Globus pallidus (tissue), 1 donor: ENCODE measurements at regions not wholly inside any gene's neighbourhood (a gene's known extent, or its start where the extent isn't known, plus 50 kb on each side); places are given as distances from the start of the nearest gene placed in this dataset.
"Not testable (repeated sequence)": the region's sequence is repeated elsewhere in the genome, so short reads cannot be mapped to it uniquely, and the experiment has no call there.

Experiments used
- DNase-seq: peaks from one replicate; pipeline ENCODE4 v3.0.0-alpha.2; 2015; ENCODE audit warnings: low spot score

DNA sequence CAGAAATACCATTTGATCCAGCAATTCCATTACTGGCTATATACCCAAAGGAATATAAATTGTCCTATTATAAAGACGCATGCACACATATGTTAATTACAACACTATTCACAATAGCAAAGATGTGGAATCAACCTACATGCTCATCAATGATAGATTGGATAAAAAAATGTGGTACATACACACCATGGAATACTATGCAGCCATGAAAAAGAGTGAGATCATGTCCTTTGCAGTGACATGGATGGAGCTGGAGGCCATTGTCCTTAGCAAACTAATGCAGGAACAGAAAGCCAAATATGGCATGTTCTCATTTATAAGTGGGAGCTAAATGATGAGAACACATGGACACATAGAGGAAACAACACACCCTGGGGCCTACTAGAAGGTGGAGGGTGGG lies 78.3 kb upstream of the EED start:
- DNase-seq: not testable (repeated sequence)

DNA sequence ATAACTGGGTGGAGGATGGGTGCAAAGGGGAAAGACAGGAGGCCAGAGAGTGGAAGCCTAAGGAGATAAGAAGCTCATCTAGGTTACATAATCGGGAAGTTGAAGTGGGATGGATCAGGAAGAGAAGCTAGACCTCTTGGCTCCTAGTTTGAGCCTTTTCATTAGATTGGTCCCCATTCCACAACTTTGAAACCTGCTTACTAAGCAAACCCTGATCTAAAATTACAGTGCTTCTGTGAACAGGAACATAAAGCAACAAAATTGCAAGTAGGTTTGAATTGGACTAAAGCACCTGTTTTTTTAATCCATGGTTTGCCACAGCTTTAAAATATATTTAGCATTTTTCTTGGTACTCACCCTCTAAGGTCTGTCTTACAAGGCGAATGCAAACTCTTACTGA lies 80.4 kb upstream of the EED start:
- no peak for DNase-seq

DNA sequence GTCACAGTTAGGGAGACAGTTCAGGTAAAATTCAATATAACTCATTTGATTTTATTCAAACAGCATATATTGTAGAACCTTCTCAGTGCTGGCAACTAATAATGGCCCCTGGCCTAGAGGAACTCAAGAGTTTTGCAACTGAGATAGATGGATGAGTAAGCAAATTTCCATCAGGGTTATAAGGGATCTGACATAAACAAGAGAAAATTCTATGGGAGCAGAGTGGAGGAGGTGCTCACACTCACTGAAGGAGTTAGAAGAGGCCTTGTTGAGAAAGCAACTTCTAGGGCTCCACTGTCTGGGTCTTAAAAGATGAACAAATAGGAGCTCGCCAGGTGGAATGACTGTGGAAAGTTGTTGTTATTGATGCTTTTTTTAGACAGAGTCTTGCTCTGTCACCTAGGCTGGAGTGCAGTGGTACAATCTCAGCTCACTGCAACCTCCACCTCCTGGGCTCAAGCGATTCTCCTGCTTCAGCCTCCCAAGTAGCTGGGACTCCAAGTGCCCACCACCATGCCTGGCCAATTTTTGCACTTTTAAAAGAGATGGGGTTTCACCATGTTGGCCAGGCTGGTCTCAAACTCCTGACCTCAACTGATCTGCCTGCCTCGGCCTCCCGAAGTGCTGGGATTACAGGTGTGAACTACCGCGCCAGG lies 81.2 kb upstream of the EED start:
- DNase-seq: not testable (repeated sequence)

DNA sequence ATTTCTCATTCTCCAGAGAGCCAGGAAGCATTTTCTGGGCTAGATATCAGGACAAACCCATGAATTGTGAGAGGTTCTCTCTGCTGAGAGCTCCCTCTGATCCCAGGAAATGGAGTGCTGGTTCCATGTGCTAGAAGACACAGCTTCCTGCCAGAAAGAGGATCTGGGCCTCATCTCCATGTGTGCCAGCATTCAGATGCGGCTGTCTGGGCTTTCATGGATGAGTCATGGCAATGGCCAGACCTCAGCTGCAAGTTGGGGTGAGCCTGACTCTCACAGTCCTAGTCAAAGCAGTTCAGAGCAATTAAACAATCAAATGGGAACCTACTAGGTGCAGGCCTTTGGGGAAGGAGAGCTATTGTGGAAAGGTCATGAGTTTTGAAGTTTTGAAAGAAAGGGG lies 82.3 kb upstream of the EED start:
- no peak for DNase-seq

DNA sequence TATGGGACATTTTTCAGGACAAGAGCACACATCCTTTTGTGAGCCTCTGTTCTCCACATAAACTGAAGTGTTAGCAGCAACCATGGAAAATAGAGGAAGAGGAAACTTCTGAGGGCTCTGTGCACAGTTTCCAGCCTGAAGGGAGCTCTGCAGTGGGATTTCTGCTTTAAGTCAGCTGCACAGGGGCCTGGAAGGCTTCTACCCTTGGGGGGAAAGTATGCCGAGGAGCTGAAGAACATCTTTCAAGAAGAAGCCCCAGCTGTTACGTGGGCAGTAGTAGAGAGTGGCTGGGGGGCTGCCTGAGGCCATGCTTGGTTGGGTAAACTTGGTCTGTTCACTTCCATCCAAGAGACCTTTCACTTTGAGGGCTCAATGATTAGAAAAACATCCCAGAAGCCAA lies 82.7 kb upstream of the EED start:
- no peak for DNase-seq

DNA sequence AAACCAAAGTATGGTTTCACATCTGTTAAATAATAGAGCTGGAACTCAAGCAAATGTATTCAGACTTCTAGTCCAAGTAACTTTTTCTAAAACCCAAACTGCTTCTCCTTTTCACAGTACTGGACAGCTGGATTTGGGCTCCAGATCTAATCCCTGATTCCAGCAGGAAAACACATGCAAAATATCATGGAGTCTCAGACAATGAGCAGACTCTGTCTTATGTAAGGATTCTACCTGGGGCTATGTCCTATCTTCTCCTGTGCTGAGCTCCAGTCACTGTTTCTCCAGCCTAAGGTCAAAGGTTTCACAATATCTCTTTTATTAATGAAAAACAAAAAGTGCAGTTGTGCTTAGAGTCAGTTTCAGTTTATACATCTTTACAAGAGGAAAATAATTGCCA lies 83.2 kb upstream of the EED start:
- DNase-seq: no peak

DNA sequence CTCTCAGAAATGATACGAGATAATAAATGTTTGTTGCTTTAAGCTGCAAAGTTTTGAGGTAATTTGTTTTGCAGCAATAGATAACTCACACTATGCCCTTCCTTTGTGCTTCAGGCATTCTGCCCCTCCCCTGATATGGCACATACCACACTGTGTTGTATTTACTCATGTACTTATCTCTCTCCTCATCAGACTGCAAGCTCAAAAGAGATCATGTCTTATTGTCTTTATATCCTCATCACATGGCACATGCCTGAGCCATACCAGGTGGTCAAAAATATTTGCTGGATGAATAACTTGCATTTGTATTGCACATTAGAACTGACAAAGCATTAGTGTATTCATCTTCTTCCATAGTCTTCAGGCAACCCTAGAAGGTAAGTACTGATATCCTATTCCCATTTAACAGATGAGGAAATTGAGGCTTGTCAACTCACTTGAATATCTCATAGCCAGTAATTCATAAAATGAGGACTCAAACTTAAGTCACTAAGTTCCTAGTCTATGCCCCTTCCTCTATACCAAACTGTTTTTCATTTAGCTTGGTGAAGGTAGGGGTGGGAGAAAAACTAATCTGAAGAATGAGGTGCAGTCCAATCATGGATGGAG lies 83.9 kb upstream of the EED start:
- DNase-seq: no peak

DNA sequence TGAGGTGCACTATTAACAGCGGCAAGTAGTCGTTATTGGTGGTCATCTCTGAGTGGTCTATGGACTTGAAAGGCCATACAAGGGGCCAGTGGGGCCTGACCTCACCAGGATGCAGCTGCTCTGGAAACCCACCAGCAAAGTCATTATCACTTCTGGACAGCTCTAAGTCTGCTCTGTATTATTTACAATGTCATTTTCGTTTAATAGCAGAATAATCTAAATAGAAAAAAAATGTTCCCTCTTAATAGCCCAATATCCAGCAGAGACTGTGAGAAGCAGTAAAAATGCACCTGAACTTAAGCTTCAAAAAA lies 85.0 kb upstream of the EED start:
- DNase-seq: no peak

DNA sequence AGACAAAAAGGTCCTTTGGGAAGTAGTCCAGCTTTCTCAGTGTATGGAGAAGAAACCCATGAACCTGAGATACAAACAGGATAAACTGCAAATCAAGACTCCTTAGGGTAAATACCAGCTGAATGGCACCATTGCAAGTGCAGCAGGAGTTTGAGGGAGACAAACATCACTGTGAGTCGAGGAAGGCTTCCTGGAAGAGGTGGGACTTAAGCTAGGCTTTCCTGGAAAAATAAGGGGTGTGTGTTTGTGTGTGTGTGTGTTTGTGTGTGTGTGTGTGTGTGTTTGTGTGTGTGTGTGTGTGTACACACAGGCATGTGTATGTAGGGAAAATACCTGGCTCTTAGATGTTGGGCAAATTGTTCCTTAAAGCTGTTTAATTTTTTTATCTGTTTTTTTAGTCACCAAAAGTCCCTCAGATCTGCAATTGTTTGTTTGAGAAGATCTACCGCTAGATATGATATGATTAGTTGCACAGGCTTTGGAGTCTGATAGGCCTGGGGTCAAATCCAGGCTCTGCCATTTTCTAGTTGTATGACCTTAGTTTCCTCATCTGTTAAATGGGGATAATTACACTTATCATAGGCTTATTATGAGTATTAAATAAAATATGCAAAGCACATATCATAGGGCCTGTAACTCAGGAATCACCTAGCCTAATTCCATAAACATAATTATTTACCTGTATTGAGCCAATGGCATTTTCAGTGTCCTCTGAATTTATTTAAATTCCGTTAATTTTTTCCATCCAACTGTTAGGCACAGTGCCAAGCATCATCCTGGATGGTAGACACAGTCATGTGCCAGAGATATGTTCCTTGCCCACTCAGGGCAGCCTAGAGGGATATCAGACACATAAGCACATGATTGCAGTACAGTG lies 85.6 kb upstream of the EED start:
- DNase-seq: no peak

DNA sequence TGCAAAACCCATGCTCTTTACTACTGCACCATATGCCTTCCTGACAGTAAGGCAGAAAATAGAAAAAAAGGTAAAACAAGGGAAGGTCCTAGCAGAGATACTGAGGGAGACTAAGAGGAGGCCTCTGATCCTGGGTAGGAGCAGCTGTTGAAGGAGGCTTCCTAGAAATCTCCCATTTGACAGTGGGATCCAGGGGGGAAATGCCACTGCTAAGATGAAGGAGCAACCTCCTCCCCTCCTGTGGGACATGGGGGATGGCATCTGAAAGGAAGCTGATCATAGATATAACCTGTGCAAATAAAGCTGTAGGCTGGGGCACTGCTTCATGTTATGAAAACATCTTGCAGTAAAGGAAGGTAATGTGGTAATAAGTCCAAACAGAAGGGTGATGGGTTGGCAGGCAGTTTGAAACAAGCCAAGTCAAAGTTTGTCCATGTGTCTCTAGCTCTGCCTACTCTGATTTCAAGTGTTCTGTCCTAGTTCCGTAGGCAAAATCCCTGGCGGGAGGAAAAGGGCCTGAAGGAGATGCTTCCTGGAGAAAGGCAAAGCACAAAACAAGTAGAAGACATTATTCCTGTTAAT lies 86.7 kb upstream of the EED start:
- no peak for DNase-seq

DNA sequence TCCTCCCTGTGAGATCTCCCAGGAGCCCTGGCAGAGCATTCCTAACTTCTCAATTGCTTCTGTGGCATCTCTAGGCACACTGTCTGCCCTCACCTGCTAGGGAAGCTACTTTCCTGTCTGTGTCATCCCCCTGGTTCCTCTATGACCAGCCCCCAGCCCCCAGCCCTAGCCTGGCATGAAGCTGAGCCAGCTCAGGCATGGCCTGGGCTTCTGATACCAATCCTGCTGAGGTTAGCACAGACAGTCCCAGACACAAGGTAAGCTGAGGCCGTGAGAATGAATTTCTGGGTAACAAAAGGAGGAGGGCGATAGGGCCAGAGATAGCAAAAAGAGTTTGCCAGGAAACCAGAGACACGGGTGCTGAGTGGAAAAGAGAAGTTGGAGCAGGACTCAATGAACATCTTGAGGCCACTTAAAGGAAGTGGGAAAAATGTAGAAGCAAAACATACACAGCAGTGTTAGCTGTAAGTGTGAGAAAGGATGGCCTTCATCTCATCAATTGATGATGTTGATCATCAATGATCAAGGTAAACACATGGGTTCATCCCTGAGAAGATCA lies 87.6 kb upstream of the PICALM start:
- DNase-seq: no peak

DNA sequence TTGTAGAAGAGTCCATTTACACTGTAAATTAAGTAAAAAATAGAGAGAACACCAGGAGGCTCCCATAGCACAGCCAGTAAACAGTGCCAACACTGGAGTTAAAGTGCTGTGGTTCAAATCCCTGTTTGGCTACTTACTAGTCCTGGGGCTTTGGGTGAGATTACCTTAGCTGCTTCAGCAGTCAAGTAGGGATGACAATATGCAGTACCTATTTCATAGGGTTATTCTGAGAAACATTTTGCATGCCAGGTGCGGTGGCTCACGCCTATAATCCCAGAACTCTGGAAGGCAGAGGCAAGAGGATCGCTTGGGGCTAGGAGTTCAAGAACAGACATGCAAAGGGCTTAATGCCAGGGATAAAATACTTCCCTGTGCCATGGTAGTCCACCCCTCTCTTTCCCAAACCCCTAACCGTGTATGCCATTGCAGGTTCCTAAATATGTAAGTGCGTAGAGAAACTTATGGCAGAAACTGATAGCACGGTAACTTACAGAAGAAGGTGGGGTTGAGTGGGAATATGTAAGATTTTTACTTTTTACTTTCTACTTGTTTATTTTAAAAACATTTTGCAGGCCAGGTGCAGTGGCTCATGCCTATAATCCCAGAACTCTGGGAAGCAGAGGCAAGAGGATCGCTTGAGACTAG lies 86.4 kb upstream of the PICALM start:
- DNase-seq: no peak

DNA sequence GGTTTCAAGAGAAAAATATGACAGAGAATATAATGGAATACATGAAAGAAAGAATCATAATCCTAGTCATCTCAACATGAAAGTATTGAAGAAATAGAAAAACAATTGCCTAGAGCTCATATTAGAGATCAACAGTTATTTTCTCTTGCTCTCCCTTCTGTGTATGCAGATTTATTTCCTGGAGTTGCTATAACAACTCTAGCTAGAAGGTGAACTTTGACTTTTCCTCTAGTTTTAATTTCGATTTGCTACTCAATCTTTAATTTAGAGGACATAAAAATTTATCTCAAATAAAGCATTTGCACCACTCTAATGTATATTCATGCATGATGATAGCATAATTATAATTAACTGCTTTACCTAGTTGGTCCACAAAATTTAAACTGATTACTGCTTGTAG lies 84.6 kb upstream of the PICALM start:
- DNase-seq: no peak

DNA sequence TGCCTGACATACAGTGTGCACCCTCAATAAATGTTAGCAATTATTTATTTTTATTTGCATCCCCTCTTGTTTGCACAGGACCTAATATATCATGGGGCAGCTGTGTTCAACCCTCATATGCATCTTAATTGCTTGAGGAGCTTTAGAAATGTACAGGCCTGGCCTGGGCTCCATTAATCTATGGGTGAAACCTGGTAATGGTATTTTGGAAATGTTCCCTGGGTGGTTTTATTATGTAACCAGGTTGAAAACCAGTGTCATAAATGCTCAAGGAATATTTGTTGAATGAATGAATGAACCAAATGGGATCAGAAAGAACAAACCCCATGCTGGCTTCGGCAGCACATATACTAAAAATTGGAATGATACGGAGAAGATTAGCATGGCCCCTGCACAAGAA lies 84.0 kb upstream of the PICALM start:
- DNase-seq: no peak

DNA sequence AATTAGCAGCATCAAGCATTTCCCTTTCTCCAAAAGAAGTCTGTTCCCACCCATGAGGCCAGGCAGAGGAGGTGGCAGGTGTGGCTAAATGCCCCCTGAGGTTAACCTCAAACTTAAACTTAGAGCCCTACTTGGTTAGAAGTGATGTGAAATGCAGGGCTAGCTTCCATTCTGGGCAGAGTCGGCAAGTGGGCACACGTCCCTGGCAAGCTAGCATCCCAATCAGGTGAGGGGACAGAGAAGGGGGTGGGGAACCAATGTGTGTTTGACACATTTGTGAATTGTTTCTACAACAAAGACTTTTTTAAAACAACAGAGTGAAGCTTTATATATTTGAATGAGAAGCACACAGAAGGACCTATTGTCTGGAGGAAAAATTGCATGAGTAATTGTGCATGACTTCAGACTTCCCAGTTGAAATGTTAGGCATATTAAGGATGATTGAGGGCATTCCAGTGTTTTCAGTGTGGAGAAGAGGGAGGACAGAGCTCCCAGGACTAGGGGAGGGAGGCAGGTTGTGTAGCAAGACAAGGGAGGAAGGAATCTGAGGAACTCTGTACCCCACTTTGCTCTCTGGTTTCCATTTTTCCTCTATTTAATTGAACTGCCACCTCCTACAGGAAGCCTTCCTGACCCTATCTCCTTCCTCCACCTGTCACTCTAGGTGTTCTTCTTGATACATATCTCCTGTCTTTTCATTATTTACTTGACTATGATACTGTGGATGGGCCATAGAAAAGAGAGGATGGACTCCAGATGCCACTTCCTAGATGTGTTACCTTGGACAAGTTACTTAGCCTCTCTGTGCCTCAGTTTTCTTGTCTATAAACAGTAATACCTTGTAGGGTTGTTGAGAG lies 83.3 kb upstream of the PICALM start:
- DNase-seq: peak; percentile 95

DNA sequence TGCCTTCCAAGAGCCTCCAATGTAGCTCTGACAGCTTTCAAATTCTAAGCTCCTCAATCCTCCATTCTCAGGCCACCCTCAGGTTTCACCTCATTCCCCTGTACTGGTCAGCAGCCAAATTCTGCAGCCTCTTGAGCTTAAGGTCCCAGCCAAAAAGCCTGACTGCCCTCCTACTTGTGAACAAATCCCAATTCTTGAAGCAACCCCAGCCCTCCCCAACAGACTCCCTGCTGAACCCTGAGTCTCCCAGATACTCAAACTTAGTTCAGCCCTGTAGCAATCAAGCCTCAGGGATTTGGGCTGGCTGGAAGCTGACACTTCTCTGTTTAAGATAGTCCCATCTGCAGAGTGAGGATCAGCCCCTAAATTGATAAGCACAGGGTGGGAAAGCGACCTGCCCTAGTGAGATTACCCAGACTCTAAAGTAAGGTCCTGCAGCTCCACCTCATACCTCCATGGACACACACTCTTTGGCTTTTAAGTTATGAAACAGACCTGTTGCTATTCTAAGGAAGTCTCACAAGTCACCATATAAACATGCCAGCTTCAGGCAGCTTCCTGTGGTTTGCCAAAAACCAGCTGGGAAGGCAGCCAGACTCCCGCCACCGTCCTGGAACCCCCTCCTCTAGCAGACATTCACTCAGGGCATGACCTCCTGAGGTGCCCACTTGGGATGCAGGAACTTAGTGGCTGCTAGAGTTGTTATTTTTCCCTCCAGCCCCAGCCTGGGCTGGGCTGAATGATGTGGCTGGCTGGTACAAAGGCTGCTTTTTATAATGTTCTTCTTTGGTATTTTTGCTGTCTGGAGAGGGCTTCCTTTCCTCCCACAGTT lies 82.5 kb upstream of the PICALM start:
- DNase-seq: peak; percentile 74

DNA sequence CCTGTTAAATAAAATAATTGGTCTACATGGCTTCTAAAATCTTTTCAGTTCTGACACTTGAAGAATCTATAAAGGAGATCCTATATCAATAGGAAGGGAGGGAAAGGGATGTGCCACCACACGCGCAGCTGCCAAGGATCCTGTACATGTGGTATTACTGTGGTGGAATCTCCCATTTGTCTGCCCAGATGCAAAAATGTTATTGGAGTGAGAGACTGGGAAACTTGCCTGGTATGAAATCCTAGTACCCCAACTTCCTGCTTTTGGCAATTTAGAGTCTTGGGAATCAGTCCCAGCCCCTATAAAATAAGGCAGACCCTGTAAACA lies 81.9 kb upstream of the PICALM start:
- no peak for DNase-seq

DNA sequence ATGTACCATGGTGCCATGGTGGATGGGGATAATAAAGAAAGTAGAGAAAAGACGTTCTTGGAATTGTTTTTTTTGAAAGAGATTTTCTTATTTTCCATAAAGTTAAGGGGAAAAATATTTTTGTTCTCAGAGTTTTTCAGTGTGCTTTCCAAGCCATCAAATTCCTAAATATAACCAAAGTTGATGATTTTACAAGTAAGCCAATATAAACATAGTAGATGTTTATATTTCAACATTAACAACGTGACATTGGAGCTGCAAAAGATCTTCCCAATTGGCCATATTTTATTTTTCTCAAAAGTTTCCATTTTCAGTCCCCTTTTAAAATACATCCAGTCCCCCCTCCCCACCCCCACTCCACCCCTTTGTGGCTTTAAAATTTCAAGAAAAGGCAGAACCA lies 80.9 kb upstream of the PICALM start:
- no peak for DNase-seq

DNA sequence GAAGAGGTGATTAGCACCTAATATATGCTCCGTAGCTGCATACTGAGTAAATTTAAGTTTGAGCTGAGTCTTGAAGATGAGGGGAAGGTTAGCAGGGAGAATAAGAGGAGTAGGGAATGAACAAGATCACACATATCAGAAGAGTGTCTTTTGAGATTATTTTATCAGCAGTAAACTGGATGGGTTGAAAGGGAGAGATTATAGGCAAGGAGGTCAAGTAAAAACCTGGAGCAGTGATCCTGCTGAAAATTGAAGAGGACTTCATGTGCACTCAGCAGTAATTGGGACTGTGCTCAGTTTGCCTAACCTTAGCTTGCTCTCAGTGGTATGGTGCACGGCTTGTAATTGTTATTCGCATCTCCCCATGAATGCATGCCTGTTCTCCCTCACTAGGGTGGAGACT lies 79.5 kb upstream of the PICALM start:
- no peak for DNase-seq

DNA sequence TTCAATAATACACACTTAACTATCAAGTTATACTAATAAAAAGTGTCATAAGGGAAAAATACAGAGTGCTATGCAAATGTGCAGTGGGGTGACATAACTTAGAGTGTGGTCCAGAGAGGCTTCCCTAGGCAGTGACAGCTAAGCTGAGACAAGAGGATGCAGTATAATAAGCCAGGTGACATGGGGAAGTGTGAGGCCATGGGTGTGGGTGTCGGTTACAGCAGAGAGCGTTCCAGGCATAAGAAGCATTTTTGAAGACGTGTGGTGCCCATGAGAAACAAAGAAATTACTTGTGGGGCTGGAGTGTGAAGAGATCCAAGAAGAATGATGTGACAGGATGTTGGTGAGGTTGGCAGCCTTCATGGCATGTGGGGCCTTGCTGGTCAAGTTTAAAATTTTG lies 78.1 kb upstream of the PICALM start:
- no peak for DNase-seq
